Panc1 (cell line): ENCODE measurements at regions not wholly inside any gene's neighbourhood (a gene's known extent, or its start where the extent isn't known, plus 50 kb on each side); places are given as distances from the start of the nearest gene placed in this dataset.

Experiments used
- ATAC-seq: fragments of 200-7000 bp; cut with Tn5 transposase; 2 replicates; pipeline ENCODE4 v1.9.1; 2020; ENCODE audit warnings: mild to moderate bottlenecking, moderate library complexity
- BruUV-seq: library from RNA; stranded (reverse); fragments of 400-500 nt; replicated peaks from 2 replicates; lab custom pipeline; 2021; lab: Mats Ljungman, UMichigan
- CTCF ChIA-PET: fragments of 300-600 bp; sonication (Branson Sonifier 250); formaldehyde crosslinking; loops from one replicate; lab custom pipeline; 2022; ENCODE audit warnings: antibody characterized with exemption; lab: Charles Lee
- POLR2A ChIA-PET: fragments of 300-600 bp; sonication (Branson Sonifier 250); formaldehyde crosslinking; loops from one replicate; lab custom pipeline; 2022; ENCODE audit warnings: antibody characterized with exemption; lab: Charles Lee
- DNase-seq: peaks from one replicate; pipeline ENCODE4 v3.0.0-alpha.2; 2010; ENCODE audit warnings: low read depth, low spot score
- H3K27ac ChIP-seq: 2 replicates; pipeline ENCODE4 v1.5.1; 2011; ENCODE audit warnings: mild to moderate bottlenecking, low read length, inconsistent platforms
- H3K27me3 ChIP-seq: fragments of 200-500 bp; sonication (Bioruptor generic); 2 replicates; pipeline ENCODE4 v1.6.0; 2014; ENCODE audit warnings: low read length, inconsistent platforms; ENCODE audit not compliant: control insufficient read depth, insufficient read depth
- H3K36me3 ChIP-seq: fragments of 200-500 bp; sonication (Bioruptor generic); 2 replicates; pipeline ENCODE4 v1.5.1; 2014; ENCODE audit warnings: inconsistent platforms, mild to moderate bottlenecking, low read length, moderate library complexity; ENCODE audit not compliant: control insufficient read depth, insufficient read depth
- H3K4me1 ChIP-seq: 2 replicates; pipeline ENCODE4 v1.5.1; 2011; ENCODE audit warnings: inconsistent platforms, mild to moderate bottlenecking, low read length, moderate library complexity; ENCODE audit not compliant: control insufficient read depth, insufficient read depth
- H3K4me3 ChIP-seq, 2 experiments: 2 replicates each; pipeline ENCODE4 v1.5.1; 2011 to 2012; ENCODE audit warnings: low read depth in 2 of 2, low read length in 2 of 2, mild to moderate bottlenecking in 2 of 2, inconsistent platforms in 1 of 2, moderate library complexity in 1 of 2
- H3K9me3 ChIP-seq: fragments of 200-500 bp; sonication (Bioruptor generic); 2 replicates; pipeline ENCODE4 v1.5.1; 2014; ENCODE audit warnings: low read depth, mild to moderate bottlenecking, inconsistent platforms, low read length, moderate library complexity; ENCODE audit not compliant: control insufficient read depth, insufficient read depth
- CTCF ChIP-seq: fragments of 450-650 bp; IDR thresholded peaks from 2 replicates; pipeline ENCODE4 v1.5.1; 2017; ENCODE audit warnings: mild to moderate bottlenecking
- POLR2AphosphoS5 ChIP-seq: IDR thresholded peaks from 2 replicates; pipeline ENCODE4 v1.6.1; 2012; ENCODE audit warnings: mild to moderate bottlenecking, low read depth, low read length, moderate library complexity
- REST ChIP-seq, 2 experiments: IDR thresholded peaks; 2 replicates each; pipeline ENCODE4 v1.6.1; 2011 to 2012; ENCODE audit warnings: low read depth in 2 of 2, control low read depth in 1 of 2, low read length in 1 of 2, mild to moderate bottlenecking in 1 of 2, moderate library complexity in 1 of 2; ENCODE audit not compliant: insufficient read depth in 1 of 2
- SIN3A ChIP-seq: IDR thresholded peaks from 2 replicates; pipeline ENCODE4 v1.6.1; 2012; ENCODE audit warnings: low read depth, mild to moderate bottlenecking, low read length, moderate library complexity, borderline replicate concordance; ENCODE audit not compliant: insufficient read depth
- TCF7L2 ChIP-seq: IDR thresholded peaks from 2 replicates; pipeline ENCODE4 v1.6.1; 2011; ENCODE audit warnings: mild to moderate bottlenecking, low read depth, low read length, inconsistent platforms
- in situ Hi-C: cut with HindIII; loops from 2 replicates; pipeline ENCODE4 v1.10.0; 2016; ENCODE audit warnings: low sequenced_read_pairs, low pct_unique_long_range_greater_than_20kb
- intact Hi-C: fragments of 100-400 bp; cut with micrococcal nuclease; formaldehyde crosslinking; loops from one replicate; pipeline ENCODE4 v1.10.0; 2022; ENCODE audit not compliant: unreplicated experiment

- intact Hi-C loops (no loop called here), in situ Hi-C loops (no loop called here)
- no peaks in the 10 kb centered on the region for H3K4me1 ChIP-seq
- BruUV-seq = no TSS peak
- DNase-seq (no peak), ATAC-seq (no peak)
- H3K4me3 ChIP-seq = no peak overlapping the region
- no peak for TF ChIP-seq POLR2AphosphoS5
- no peak for TF ChIP-seq TCF7L2
- no peak for TF ChIP-seq SIN3A
- TF ChIP-seq CTCF = no peak
- TF ChIP-seq REST (IDR thresholded peaks at IDR 0.05; ENCODE audit: insufficient read depth in 1 of 2, low read depth in 2 of 2, low read length in 1 of 2) = no peak
- CTCF ChIA-PET = no interaction called here
- H3K27me3 ChIP-seq = no peaks in the 10 kb centered on the region
- H3K36me3 ChIP-seq = no peaks in the 10 kb centered on the region
- H3K27ac ChIP-seq = no peak overlapping the region
- no peaks in the 10 kb centered on the region for H3K9me3 ChIP-seq
- POLR2A ChIA-PET = no interaction called here
Observed at GRCh38 chr2:188682838-188683237, 291.3 kb upstream of the COL3A1 start.

GRCh38 chr2:188684795-188685194 is 289.4 kb upstream of the COL3A1 start:
- intact Hi-C loops (no loop called here), in situ Hi-C loops (no loop called here)
- Histone ChIP-seq H3K4me1 (no peaks in the 10 kb centered on the region), H3K36me3 (no peaks in the 10 kb centered on the region), H3K27ac (no peak overlapping the region), H3K27me3 (no peaks in the 10 kb centered on the region), H3K9me3 (no peaks in the 10 kb centered on the region), H3K4me3 (no peak overlapping the region)
- no peak for ATAC-seq
- DNase-seq = no peak
- no TSS peak for BruUV-seq
- no peak for TF ChIP-seq SIN3A
- no peak for TF ChIP-seq POLR2AphosphoS5
- no peak for TF ChIP-seq REST (IDR thresholded peaks at IDR 0.05; ENCODE audit: insufficient read depth in 1 of 2, low read depth in 2 of 2, low read length in 1 of 2)
- TF ChIP-seq TCF7L2 = no peak
- TF ChIP-seq CTCF = no peak
- CTCF ChIA-PET = no interaction called here
- POLR2A ChIA-PET = no interaction called here
